ENCODE measurements at regions not wholly inside any gene's neighbourhood (a gene's known extent, or its start where the extent isn't known, plus 50 kb on each side); places are given as distances from the start of the nearest gene placed in this dataset.
"Not testable (repeated sequence)": the region's sequence is repeated elsewhere in the genome, so short reads cannot be mapped to it uniquely, and the experiment has no call there.

GRCh38 chr9:89679016-89679415 lies 74.2 kb downstream of the GADD45G start:
- peaks cover 15 to 17% of the 10 kb centered on the region in 2 experiments for H3K4me1 ChIP-seq (ENCODE audit: control insufficient read depth in 1 of 2, insufficient read depth in 1 of 2, low read depth in 1 of 2, low read length in 1 of 2)
- no peak overlapping the region for H3K4me3 ChIP-seq (ENCODE audit: low read depth in 1 of 2, low read length in 1 of 2)

GRCh38 chr9:89679581-89679980 lies 74.8 kb downstream of the GADD45G start:
- Histone ChIP-seq H3K4me1 (ENCODE audit: control insufficient read depth in 1 of 2, insufficient read depth in 1 of 2, low read depth in 1 of 2, low read length in 1 of 2) (peaks cover 13 to 15% of the 10 kb centered on the region in 2 experiments), H3K27me3 (no peaks in the 10 kb centered on the region), H3K4me3 (ENCODE audit: low read depth in 1 of 2, low read length in 1 of 2) (no peak overlapping the region), H3K36me3 (no peaks in the 10 kb centered on the region), H3K27ac (no peak overlapping the region), H3K9me3 (no peaks in the 10 kb centered on the region)
- no peak for TF ChIP-seq CTCF (IDR thresholded peaks at IDR 0.05)

More at GRCh38 chr9:89679016-89679415, 74.2 kb downstream of the GADD45G start:
- H3K27me3 ChIP-seq = no peaks in the 10 kb centered on the region
- no peak overlapping the region for H3K27ac ChIP-seq
- no peaks in the 10 kb centered on the region for H3K36me3 ChIP-seq
- TF ChIP-seq CTCF (IDR thresholded peaks at IDR 0.05) = no peak
- no peaks in the 10 kb centered on the region for H3K9me3 ChIP-seq

DNA sequence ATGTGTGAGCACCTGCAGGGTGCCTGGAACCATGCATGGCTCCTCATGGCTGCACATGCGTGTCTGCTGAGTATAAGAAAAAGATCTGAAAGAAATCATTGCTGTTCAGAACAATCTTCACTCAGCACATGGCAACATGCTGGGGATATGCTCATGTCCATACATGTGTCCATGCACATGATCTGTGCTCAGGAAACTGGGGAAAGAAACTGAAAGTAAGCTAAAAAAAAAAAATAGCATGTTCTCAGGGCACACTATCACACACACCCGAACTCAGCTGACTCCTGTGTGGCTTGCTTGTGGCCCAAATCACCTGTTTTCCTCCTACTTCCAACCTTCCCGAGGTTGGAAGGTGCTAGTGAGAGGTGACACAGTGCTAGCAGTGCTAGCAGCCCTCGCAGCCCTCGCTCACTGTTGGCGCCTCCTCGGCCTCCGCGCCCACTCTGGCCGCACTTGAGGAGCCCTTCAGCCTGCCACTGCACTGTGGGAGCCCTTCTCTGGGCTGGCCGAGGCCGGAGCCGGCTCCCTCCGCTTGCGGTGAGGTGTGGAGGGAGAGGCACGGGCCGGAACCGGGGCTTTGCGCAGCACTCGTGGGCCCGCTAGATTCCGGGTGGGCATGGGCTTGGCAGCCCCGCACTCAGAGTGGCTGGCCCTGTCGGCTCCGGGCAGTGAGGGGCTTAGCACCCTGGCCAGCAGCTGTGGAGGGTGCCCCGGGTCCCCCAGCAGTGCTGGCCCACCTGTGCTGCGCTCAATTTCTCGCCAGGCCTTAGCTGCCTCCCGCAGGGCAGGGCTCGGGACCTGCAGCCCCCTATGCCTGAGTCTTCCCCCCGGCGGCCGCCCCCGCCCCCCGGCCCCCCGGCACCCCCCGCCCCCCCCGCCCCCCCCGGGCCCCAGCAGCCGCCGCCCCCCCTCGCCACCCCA lies 76.0 kb downstream of the GADD45G start:
- no peaks in the 10 kb centered on the region for H3K9me3 ChIP-seq
- H3K4me3 ChIP-seq (ENCODE audit: low read depth in 1 of 2, low read length in 1 of 2) = no peak overlapping the region
- no peak for TF ChIP-seq CTCF (IDR thresholded peaks at IDR 0.05)
- no peaks in the 10 kb centered on the region for H3K36me3 ChIP-seq
- H3K27ac ChIP-seq = no peak overlapping the region
- peaks cover under 1 to 3% of the 10 kb centered on the region in 2 experiments for H3K4me1 ChIP-seq (ENCODE audit: control insufficient read depth in 1 of 2, insufficient read depth in 1 of 2, low read depth in 1 of 2, low read length in 1 of 2)
- H3K27me3 ChIP-seq = no peaks in the 10 kb centered on the region

- H3K9me3 ChIP-seq; H3K27ac ChIP-seq; H3K27me3 ChIP-seq; H3K4me3 ChIP-seq (ENCODE audit: low read depth in 1 of 2, low read length in 1 of 2); H3K4me1 ChIP-seq (ENCODE audit: control insufficient read depth in 1 of 2, insufficient read depth in 1 of 2, low read depth in 1 of 2, low read length in 1 of 2); H3K36me3 ChIP-seq: not testable (repeated sequence)
Measured at GRCh38 chr9:89681468-89681859, 76.7 kb downstream of the GADD45G start.

DNA sequence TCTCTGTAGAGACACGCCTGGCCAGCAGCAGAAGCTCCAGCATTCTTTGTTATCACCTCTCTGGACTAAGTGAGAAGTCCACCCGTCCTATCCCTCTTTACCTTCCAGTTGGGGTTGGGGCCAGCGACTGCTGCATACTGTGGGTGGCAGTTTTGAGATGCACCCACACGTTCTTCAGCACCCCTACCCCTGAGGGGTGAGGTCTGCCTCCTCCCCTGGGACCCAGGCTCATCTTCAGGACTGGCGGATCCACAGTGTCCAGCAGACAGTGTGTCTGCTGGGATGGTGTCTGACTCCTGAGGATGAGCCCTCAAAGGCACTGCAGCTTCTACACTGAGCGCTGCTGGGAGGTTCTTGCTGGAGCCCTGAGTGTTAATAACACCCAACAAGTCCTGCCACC lies 78.8 kb downstream of the GADD45G start:
- Histone ChIP-seq H3K4me3 (ENCODE audit: low read depth in 1 of 2, low read length in 1 of 2) (no peak overlapping the region), H3K27ac (no peak overlapping the region), H3K27me3 (no peaks in the 10 kb centered on the region), H3K4me1 (ENCODE audit: control insufficient read depth in 1 of 2, insufficient read depth in 1 of 2, low read depth in 1 of 2, low read length in 1 of 2) (no peaks in the 10 kb centered on the region), H3K36me3 (no peaks in the 10 kb centered on the region), H3K9me3 (no peaks in the 10 kb centered on the region)
- TF ChIP-seq CTCF (IDR thresholded peaks at IDR 0.05) = no peak

DNA sequence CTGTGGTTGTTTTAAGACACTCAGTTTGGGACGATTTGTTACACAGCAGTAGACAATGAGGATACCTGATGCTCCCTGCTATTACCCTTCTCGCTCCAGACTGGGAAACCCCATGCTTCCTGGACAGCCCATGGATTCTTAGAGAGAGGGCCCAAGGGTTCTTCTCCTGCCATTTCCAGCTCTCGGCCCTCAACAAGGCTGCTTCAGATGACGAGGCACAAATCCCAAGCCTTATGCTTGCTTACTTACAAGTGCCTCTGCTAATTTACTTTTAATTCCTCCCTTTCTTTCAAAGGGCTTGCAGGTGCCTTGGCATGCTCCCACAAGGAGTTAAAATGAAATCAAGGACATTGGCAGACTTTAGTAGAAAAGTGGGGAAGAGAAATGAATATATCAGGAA lies 79.4 kb downstream of the GADD45G start:
- H3K4me1 ChIP-seq (ENCODE audit: control insufficient read depth in 1 of 2, insufficient read depth in 1 of 2, low read depth in 1 of 2, low read length in 1 of 2) = no peaks in the 10 kb centered on the region
- H3K36me3 ChIP-seq = no peaks in the 10 kb centered on the region
- H3K9me3 ChIP-seq = no peaks in the 10 kb centered on the region
- H3K27me3 ChIP-seq = no peaks in the 10 kb centered on the region
- H3K4me3 ChIP-seq (ENCODE audit: low read depth in 1 of 2, low read length in 1 of 2) = no peak overlapping the region
- TF ChIP-seq CTCF (IDR thresholded peaks at IDR 0.05) = no peak
- H3K27ac ChIP-seq = no peak overlapping the region

Measured in neutrophil (primary cell).